Activated CD8-positive, alpha-beta T cell treated with anti-CD3 and anti-CD28 coated beads for 36 hours (primary cell): ENCODE measurements at regions not wholly inside any gene's neighbourhood (a gene's known extent, or its start where the extent isn't known, plus 50 kb on each side); places are given as distances from the start of the nearest gene placed in this dataset.

Source experiments
- ATAC-seq: fragments of 200-7000 bp; cut with Tn5 transposase; one replicate; pipeline ENCODE4 v1.10.0; 2021; ENCODE audit warnings: mild to moderate bottlenecking, moderate library complexity
- CTCF ChIA-PET: fragments of 350-600 bp; sonication (Branson Sonifier 250); formaldehyde crosslinking; loops from one replicate; lab custom pipeline; 2021; ENCODE audit warnings: antibody characterized with exemption; lab: Charles Lee
- POLR2A ChIA-PET: fragments of 350-600 bp; sonication (Branson Sonifier 250); formaldehyde crosslinking; loops from one replicate; lab custom pipeline; 2021; ENCODE audit warnings: antibody characterized with exemption; lab: Charles Lee
- DNase-seq: peaks from one replicate; pipeline ENCODE4 v3.0.0-alpha.2; 2020
- H3K27ac Mint-ChIP-seq: one replicate; pipeline ENCODE4 v1.8.0; 2021; ENCODE audit warnings: mild to moderate bottlenecking, mixed read lengths
- H3K27me3 Mint-ChIP-seq: one replicate; pipeline ENCODE4 v1.8.0; 2021; ENCODE audit warnings: mixed read lengths
- H3K36me3 Mint-ChIP-seq: one replicate; pipeline ENCODE4 v1.8.0; 2021; ENCODE audit warnings: low read depth, mixed read lengths
- H3K4me1 Mint-ChIP-seq: one replicate; pipeline ENCODE4 v1.8.0; 2021; ENCODE audit warnings: low read depth, mixed read lengths
- H3K4me3 Mint-ChIP-seq: one replicate; pipeline ENCODE4 v1.8.0; 2021; ENCODE audit warnings: mild to moderate bottlenecking, moderate library complexity, mixed read lengths
- H3K9me3 Mint-ChIP-seq: one replicate; pipeline ENCODE4 v1.8.0; 2021; ENCODE audit warnings: mixed read lengths
- CTCF ChIP-seq: fragments of 200-600 bp; IDR thresholded peaks from one replicate; pipeline ENCODE4 v1.8.0; 2022; ENCODE audit warnings: antibody characterized with exemption, mild to moderate bottlenecking
- intact Hi-C: fragments of 100-400 bp; cut with micrococcal nuclease; formaldehyde crosslinking; loops from one replicate; pipeline ENCODE4 v1.10.0; 2022

DNA sequence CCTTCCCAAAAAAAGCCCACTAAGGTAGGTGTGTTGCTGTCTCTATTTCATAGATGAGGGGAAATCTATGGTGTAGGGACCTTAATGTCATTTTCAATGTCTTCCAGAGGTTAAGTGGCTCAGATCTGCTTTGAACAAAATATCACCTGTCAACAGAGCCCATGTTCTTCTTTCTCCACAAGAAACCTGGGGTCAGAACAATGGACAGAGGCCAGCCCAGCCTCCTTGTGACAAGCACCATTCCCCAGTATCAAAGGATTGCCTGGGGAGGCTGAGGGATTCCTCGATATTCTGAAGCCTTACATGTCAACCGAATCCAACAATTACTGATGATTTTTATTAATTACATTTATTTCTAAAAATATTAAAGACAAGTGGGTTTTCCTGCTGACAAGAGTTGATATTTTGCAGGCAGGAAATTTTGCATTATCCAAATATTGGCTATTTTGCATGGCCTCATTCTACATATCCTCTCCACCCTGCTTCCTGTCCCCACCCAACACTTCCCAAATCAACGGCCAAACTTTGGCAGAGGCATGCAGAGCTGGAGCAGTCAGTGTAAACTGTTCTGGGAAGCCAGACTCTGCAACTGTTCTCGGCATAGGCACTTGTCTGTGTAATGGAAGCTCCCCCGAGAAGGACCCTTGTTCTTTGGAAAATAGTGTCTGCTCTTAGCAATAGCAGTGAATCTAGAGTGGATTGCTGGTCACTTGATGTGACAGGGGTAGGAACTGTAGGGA, 281.5 kb downstream of the HS3ST3A1 start:
- no peaks in the 10 kb centered on the region for H3K36me3 Mint-ChIP-seq
- ChIA-PET POLR2A (no interaction called here), CTCF (no interaction called here)
- no peaks in the 10 kb centered on the region for H3K4me1 Mint-ChIP-seq
- no peak overlapping the region for H3K27ac Mint-ChIP-seq
- no peaks in the 10 kb centered on the region for H3K9me3 Mint-ChIP-seq
- ATAC-seq (no peak), DNase-seq (no peak)
- TF ChIP-seq CTCF: no peak
- peaks cover 8% of the 10 kb centered on the region for H3K27me3 Mint-ChIP-seq
- intact Hi-C loops: no loop called here
- no peak overlapping the region for H3K4me3 Mint-ChIP-seq

DNA sequence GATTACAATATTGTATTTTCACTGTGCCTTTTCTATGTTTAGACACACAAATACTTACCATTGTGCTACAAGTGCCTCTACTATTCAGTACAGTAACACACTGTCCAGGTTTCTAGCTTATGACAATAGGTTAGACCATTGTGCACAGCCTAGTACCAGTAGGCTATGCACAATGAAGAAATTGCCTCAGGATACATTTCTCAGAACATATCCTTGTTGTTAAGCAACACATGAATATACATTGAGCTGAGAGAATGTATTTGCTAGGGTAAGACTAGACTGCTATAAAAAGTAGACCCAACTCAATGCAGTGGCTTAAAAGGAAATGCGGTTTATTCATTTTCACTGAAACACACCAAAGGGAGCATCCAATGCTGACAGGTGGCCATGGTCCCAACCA, 285.1 kb downstream of the HS3ST3A1 start:
- Mint-ChIP-seq H3K27ac (no peak overlapping the region), H3K4me1 (no peaks in the 10 kb centered on the region), H3K27me3 (peaks cover 7% of the 10 kb centered on the region), H3K36me3 (no peaks in the 10 kb centered on the region), H3K9me3 (no peaks in the 10 kb centered on the region), H3K4me3 (no peak overlapping the region)
- ChIA-PET POLR2A (no interaction called here), CTCF (no interaction called here)
- TF ChIP-seq CTCF: no peak
- no peak for DNase-seq
- ATAC-seq: no peak
- intact Hi-C loops: no loop called here

DNA sequence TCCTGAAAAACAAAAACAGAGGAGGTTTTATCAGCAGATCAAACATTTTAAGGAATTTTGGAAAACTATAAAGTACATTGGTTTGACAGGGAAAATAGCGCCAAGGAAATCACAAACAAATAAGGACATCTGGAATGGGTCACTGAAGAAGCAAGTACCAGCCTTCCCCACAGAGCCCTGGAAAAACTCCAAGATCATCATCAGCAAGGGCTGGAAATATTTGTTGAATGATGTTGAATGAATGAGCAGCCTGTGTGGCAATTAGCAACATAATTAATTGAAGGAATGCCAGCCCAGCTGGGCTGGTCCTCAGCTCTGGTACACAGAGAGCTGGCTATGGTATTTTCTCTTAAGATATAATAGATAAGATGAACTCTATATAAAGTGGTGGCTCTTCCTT, 290.4 kb downstream of the HS3ST3A1 start:
- no peak overlapping the region for H3K27ac Mint-ChIP-seq
- H3K36me3 Mint-ChIP-seq: no peaks in the 10 kb centered on the region
- intact Hi-C loops: no loop called here
- ATAC-seq (no peak), DNase-seq (no peak)
- H3K4me1 Mint-ChIP-seq: no peaks in the 10 kb centered on the region
- no peaks in the 10 kb centered on the region for H3K27me3 Mint-ChIP-seq
- ChIA-PET POLR2A (no interaction called here), CTCF (no interaction called here)
- TF ChIP-seq CTCF: no peak
- H3K9me3 Mint-ChIP-seq: peaks cover 1% of the 10 kb centered on the region
- no peak overlapping the region for H3K4me3 Mint-ChIP-seq

- H3K4me3 Mint-ChIP-seq: no peak overlapping the region
- ChIA-PET CTCF (no interaction called here), POLR2A (no interaction called here)
- DNase-seq (no peak), ATAC-seq (no peak)
- no peak for TF ChIP-seq CTCF
- no peak overlapping the region for H3K27ac Mint-ChIP-seq
- no peaks in the 10 kb centered on the region for H3K27me3 Mint-ChIP-seq
- no peaks in the 10 kb centered on the region for H3K36me3 Mint-ChIP-seq
- intact Hi-C loops: no loop called here
- H3K4me1 Mint-ChIP-seq: no peaks in the 10 kb centered on the region
- peaks cover 1% of the 10 kb centered on the region for H3K9me3 Mint-ChIP-seq
Observed at GRCh38 chr17:13310858-13311257, 290.9 kb downstream of the HS3ST3A1 start.

DNA sequence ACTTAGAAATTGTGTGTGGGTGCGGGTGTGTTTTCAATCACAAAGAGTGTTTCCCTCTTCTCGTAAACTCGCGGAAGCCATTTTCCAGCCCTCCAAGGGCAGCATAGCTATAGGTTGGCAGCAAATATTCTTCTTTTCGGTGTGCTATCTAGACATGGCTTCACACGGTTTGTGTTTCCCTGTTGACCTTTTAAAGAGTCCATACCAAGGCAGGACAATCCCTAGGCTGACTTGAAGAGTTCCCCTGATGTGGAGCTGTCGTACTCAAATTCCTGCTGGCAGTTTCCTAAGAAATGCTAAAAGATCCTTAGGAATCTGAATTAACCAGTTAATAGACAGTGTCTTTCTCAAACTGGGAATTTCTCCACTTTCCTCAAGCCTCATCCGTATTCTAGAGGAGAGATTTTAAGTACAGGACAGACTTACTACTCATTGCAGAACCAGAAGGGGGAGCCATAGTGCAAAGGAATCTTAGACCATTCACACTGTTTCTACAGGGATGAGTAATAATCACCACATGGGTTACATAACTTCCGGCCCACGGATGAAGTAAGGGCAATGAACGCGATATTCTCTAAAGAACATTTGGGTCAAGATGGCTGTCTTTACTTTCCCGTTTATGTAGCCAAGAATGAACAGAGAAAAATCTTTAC, 288.6 kb upstream of the ELAC2 start:
- ChIA-PET POLR2A (no interaction called here), CTCF (no interaction called here)
- Mint-ChIP-seq H3K27ac (no peak overlapping the region), H3K27me3 (no peaks in the 10 kb centered on the region), H3K36me3 (no peaks in the 10 kb centered on the region), H3K9me3 (peaks cover 1% of the 10 kb centered on the region), H3K4me1 (no peaks in the 10 kb centered on the region), H3K4me3 (no peak overlapping the region)
- DNase-seq (peak; percentile 36), ATAC-seq (no peak)
- intact Hi-C loops: no loop called here
- TF ChIP-seq CTCF: peak; percentile 21
